Hepatocyte (in vitro differentiated cells): ENCODE measurements at regions not wholly inside any gene's neighbourhood (a gene's known extent, or its start where the extent isn't known, plus 50 kb on each side); places are given as distances from the start of the nearest gene placed in this dataset.

Experiments
- EZH2 ChIP-seq: fragments of 200-600 bp; sonication (generic); IDR thresholded peaks from 2 replicates; pipeline ENCODE4 v1.6.1; 2016; ENCODE audit warnings: antibody characterized with exemption, mild to moderate bottlenecking, borderline replicate concordance
- EZH2phosphoT487 ChIP-seq: fragments of 200-600 bp; sonication (generic); IDR thresholded peaks from one replicate; pipeline ENCODE4 v1.6.1; 2018; ENCODE audit warnings: antibody characterized with exemption, mild to moderate bottlenecking, low read depth, moderate library complexity; ENCODE audit not compliant: unreplicated experiment, severe bottlenecking
- TF ChIP-seq, protein P1 (sequence below): fragments of 200-600 bp; sonication (generic); IDR thresholded peaks from 2 replicates; pipeline ENCODE4 v1.5.1; 2016; ENCODE audit warnings: antibody characterized with exemption, mild to moderate bottlenecking; ENCODE audit not compliant: poor library complexity

DNA sequence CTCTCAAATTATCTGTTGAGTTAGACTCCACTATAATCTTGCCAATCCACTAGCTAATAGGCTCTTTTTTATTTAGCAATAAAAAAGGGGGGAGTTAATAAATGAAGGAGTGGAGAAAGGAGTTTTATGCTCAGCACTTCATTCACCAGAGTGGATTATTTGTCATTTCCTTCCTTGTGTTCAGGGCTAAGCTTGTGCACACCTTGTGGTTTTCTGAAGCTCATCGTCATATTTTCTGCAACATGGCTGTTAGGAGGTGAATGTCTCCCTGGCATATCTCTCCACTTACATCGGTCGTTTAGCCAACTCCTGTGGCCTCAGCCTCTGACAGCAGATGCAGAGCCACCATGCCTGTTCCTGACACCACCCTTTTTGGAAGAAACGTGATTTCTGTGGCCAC, 83.9 kb upstream of the MTNR1B start:
- TF ChIP-seq, protein P1, sequence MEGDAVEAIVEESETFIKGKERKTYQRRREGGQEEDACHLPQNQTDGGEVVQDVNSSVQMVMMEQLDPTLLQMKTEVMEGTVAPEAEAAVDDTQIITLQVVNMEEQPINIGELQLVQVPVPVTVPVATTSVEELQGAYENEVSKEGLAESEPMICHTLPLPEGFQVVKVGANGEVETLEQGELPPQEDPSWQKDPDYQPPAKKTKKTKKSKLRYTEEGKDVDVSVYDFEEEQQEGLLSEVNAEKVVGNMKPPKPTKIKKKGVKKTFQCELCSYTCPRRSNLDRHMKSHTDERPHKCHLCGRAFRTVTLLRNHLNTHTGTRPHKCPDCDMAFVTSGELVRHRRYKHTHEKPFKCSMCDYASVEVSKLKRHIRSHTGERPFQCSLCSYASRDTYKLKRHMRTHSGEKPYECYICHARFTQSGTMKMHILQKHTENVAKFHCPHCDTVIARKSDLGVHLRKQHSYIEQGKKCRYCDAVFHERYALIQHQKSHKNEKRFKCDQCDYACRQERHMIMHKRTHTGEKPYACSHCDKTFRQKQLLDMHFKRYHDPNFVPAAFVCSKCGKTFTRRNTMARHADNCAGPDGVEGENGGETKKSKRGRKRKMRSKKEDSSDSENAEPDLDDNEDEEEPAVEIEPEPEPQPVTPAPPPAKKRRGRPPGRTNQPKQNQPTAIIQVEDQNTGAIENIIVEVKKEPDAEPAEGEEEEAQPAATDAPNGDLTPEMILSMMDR, result no peak
- no peak for TF ChIP-seq EZH2
- TF ChIP-seq EZH2phosphoT487, result no peak
